ENCODE measurements at regions not wholly inside any gene's neighbourhood (a gene's known extent, or its start where the extent isn't known, plus 50 kb on each side); places are given as distances from the start of the nearest gene placed in this dataset.
"Not testable (repeated sequence)": the region's sequence is repeated elsewhere in the genome, so short reads cannot be mapped to it uniquely, and the experiment has no call there.

DNA sequence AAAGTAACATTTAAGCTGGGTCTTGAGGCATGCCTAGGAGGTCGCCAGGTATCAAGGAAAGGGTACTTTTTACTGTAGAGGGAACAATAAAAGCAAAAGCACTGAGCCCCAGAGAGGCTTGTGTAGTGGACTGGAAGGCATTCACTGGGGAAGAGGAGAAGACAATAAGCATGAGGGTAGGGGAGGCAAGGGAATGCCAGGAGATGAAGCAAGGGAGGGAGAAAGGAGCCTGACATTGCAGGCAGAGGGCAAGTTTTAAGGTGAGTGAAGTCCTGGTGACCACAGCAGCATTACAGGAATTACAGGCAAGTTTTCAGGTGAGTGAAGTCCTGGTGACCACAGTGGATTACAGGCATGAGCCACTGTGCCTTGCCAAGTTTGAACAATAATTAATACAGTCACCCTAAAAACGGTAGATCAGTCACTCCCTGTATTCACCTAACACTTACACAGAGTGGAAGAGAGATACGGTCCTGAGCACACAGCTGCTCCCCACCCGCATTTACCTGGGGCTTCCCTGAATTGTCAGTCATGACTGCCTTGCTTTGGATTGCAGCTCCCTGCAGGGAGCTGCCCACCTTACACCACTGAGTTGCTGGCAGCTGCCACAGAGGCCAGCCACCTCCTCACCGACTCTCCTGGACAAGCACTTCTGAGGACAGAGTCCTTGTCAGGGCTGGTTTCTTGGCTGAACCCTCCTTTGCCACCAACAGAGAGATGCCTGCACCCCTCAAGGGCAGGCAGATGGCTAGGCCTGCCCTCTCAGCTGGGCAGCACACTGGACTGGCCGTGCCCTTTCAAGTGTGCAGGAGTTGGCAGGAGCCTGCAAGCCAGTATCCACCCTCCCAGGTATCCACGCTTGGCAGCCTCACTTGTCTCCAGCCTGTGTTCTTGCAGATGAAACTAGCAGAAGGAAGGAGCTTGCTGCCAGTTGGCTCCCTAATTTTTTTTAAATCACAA is 59.0 kb upstream of the KCNK12 start:
- no peak for DNase-seq (ENCODE audit: low read depth in 1 of 2, low spot score in 1 of 2)

DNA sequence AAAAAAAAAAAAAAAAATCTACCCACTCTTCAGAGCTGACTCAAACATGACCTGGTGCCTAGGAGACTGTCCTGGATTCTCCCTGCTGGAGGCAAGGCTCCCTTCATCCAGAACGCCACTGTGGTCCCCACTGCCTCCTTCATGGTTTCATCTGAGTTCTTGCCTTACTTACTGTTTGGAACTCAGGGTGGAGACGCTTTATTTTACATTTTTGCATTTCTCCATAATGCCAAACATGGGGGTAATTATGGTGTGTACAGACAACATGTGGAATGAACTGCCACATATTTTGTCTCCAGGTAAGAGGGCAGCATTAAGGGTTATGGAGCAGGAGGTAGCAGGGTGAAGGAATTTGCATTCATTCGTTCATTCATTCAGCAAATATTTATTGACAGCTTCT is 58.1 kb upstream of the KCNK12 start:
- no peaks in the 10 kb centered on the region for H3K9me3 ChIP-seq (ENCODE audit: low read depth)
- no peak overlapping the region for H3K27ac ChIP-seq
- TF ChIP-seq, protein P1, sequence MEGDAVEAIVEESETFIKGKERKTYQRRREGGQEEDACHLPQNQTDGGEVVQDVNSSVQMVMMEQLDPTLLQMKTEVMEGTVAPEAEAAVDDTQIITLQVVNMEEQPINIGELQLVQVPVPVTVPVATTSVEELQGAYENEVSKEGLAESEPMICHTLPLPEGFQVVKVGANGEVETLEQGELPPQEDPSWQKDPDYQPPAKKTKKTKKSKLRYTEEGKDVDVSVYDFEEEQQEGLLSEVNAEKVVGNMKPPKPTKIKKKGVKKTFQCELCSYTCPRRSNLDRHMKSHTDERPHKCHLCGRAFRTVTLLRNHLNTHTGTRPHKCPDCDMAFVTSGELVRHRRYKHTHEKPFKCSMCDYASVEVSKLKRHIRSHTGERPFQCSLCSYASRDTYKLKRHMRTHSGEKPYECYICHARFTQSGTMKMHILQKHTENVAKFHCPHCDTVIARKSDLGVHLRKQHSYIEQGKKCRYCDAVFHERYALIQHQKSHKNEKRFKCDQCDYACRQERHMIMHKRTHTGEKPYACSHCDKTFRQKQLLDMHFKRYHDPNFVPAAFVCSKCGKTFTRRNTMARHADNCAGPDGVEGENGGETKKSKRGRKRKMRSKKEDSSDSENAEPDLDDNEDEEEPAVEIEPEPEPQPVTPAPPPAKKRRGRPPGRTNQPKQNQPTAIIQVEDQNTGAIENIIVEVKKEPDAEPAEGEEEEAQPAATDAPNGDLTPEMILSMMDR (IDR thresholded peaks at IDR 0.05; ENCODE audit: low read depth, low read length), result no peak
- peaks cover 17% of the 10 kb centered on the region for H3K4me1 ChIP-seq (ENCODE audit: low read depth)
- no peaks in the 10 kb centered on the region for H3K36me3 ChIP-seq
- no peak for DNase-seq (ENCODE audit: low read depth in 1 of 2, low spot score in 1 of 2)
- no peaks in the 10 kb centered on the region for H3K27me3 ChIP-seq
- H3K4me3 ChIP-seq, result no peak overlapping the region

More for the DNA sequence above, 59.0 kb upstream of the KCNK12 start:
- H3K27me3 ChIP-seq, result no peaks in the 10 kb centered on the region
- H3K9me3 ChIP-seq (ENCODE audit: low read depth), result no peaks in the 10 kb centered on the region
- no peaks in the 10 kb centered on the region for H3K36me3 ChIP-seq
- TF ChIP-seq, protein P1 (IDR thresholded peaks at IDR 0.05; ENCODE audit: low read depth, low read length), result no peak
- H3K4me3 ChIP-seq, result no peak overlapping the region
- peaks cover 17% of the 10 kb centered on the region for H3K4me1 ChIP-seq (ENCODE audit: low read depth)
- no peak overlapping the region for H3K27ac ChIP-seq

DNA sequence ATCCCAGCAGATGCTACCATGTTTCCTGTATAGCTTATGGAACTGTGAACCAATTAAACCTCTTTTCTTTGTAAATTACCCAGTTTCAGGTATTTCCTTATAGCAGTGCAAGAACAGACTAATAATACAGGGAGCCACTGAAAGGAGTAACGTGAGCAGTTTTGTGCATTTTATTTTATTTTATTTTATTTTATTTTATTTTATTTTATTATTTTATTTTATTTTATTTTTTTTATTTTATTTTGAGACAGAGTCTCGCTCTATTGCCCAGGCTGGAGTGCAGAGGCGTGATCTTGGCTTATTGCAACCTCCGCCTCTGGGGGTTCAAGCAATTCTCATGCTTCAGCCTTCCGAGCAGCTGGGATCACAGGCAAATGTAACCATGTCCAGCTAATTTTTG is 55.9 kb upstream of the KCNK12 start:
- H3K9me3 ChIP-seq (ENCODE audit: low read depth), result no peaks in the 10 kb centered on the region
- no peak for DNase-seq (ENCODE audit: low read depth in 1 of 2, low spot score in 1 of 2)
- H3K27ac ChIP-seq, result no peak overlapping the region
- H3K27me3 ChIP-seq, result no peaks in the 10 kb centered on the region
- no peak overlapping the region for H3K4me3 ChIP-seq
- H3K4me1 ChIP-seq (ENCODE audit: low read depth), result no peaks in the 10 kb centered on the region
- TF ChIP-seq, protein P1 (IDR thresholded peaks at IDR 0.05; ENCODE audit: low read depth, low read length), result no peak
- no peaks in the 10 kb centered on the region for H3K36me3 ChIP-seq

DNA sequence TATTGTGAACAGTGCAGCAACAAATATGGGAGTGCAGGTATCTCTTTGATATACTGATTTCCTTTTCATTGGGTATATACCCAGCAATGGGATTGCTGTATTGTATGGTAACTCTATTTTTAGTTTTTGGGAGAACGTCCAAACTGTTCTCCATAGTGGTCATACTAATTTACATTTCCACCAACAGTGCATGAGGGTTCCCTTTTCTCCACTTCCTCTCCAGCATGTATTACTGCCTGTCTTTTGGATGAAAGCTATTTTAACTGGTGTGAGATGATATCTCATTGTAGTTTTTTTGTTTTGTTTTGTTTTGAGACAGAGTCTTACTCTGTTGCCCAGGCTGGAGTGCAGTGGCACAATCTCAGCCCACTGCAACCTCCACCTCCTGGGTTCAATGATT is 52.4 kb upstream of the KCNK12 start:
- not testable (repeated sequence) for H3K4me1 ChIP-seq (ENCODE audit: low read depth); H3K27ac ChIP-seq

DNA sequence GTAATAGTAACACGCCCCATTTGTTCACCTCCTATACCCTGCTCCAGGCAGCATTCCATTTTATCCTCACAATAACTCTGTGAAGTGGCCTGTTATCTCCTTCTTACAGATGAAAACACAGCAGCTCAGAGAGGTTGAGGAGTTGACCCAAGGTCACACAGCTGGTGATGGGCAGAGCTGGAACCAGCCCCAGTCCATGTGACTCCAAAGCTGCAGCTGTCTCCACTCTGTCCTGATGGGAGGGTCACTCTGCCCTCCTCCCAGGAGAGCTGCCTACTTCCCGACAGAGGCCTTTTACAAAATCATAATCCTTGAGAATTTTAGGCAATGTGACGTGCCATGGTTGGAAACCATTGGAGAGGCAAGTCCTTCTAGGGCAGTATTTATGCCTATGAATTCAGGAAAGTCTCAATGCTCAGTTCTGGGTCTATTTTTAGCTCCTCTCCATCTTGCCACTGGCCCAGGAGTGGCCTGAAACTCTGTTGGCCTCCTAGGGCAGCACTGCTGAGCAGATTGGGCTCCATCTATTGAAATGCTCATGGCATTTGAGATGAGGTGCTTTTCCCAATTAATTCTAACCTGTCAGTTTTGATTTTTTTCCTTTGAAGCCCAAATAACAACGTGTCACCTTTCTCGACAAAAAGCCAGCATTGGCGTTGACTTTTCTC is 50.1 kb upstream of the KCNK12 start:
- H3K4me1 ChIP-seq (ENCODE audit: low read depth), result peaks cover 8% of the 10 kb centered on the region
- H3K9me3 ChIP-seq (ENCODE audit: low read depth), result no peaks in the 10 kb centered on the region
- no peak overlapping the region for H3K27ac ChIP-seq
- H3K4me3 ChIP-seq, result no peak overlapping the region
- peak in 1 of 2 donors; percentile 54 for DNase-seq (ENCODE audit: low read depth in 1 of 2, low spot score in 1 of 2)
- TF ChIP-seq, protein P1 (IDR thresholded peaks at IDR 0.05; ENCODE audit: low read depth, low read length), result no peak
- no peaks in the 10 kb centered on the region for H3K36me3 ChIP-seq
- H3K27me3 ChIP-seq, result no peaks in the 10 kb centered on the region

More for the DNA sequence above, 52.4 kb upstream of the KCNK12 start:
- not testable (repeated sequence) for H3K9me3 ChIP-seq (ENCODE audit: low read depth); H3K36me3 ChIP-seq; H3K4me3 ChIP-seq; H3K27me3 ChIP-seq; DNase-seq (ENCODE audit: low read depth in 1 of 2, low spot score in 1 of 2)

All from cardiac muscle cell (in vitro differentiated cells and primary cell).